ENCODE measurements at regions not wholly inside any gene's neighbourhood (a gene's known extent, or its start where the extent isn't known, plus 50 kb on each side); places are given as distances from the start of the nearest gene placed in this dataset.

GRCh38 chr5:174612686-174613085 is 111.7 kb upstream of the MSX2 start:
- Histone ChIP-seq H3K4me3 (ENCODE audit: low read depth, low read length) (no peak overlapping the region), H3K4me1 (ENCODE audit: control insufficient read depth, insufficient read depth, low read length) (no peaks in the 10 kb centered on the region), H3K27me3 (ENCODE audit: control insufficient read depth, insufficient read depth, low read length) (no peaks in the 10 kb centered on the region), H3K36me3 (ENCODE audit: control insufficient read depth, insufficient read depth, low read length) (no peaks in the 10 kb centered on the region), H3K9ac (ENCODE audit: low read depth, low read length) (no peak overlapping the region), H3K9me3 (ENCODE audit: control insufficient read depth, insufficient read depth, low read length) (no peaks in the 10 kb centered on the region)

DNA sequence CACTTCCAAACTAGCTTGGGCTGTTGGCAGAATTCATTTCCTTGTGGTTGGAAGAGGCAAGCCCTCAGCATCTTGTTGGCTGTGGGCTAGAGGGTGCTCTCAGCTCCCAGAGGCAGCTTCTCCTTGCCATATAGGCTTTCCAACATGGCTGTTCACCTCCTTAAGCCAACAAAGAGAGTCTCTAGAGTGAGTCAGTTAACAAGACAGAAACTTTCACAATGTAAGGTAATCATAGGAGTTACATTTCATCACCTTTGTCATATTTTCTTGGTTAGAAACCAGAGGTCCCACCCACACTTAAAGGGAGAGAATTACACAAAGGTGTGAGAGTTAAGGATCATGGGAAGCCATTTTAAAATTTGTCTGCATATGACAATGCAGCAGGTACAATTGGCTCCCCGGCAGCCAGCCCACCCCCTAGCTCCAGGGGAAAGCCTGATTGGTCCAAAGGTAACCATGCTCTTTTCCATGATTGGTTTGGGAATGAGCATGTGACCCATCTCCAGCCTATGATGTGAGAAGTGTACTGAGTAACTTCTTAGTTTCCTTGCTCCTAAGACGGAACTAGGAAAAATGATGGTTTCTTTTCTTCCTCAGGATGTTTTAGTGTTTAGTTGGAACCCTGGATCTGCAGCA is 109.8 kb upstream of the MSX2 start:
- H3K4me1 ChIP-seq (ENCODE audit: control insufficient read depth, insufficient read depth, low read length): no peaks in the 10 kb centered on the region
- H3K27me3 ChIP-seq (ENCODE audit: control insufficient read depth, insufficient read depth, low read length): no peaks in the 10 kb centered on the region
- H3K36me3 ChIP-seq (ENCODE audit: control insufficient read depth, insufficient read depth, low read length): no peaks in the 10 kb centered on the region
- H3K9ac ChIP-seq (ENCODE audit: low read depth, low read length): no peak overlapping the region
- no peaks in the 10 kb centered on the region for H3K9me3 ChIP-seq (ENCODE audit: control insufficient read depth, insufficient read depth, low read length)
- no peak overlapping the region for H3K4me3 ChIP-seq (ENCODE audit: low read depth, low read length)

DNA sequence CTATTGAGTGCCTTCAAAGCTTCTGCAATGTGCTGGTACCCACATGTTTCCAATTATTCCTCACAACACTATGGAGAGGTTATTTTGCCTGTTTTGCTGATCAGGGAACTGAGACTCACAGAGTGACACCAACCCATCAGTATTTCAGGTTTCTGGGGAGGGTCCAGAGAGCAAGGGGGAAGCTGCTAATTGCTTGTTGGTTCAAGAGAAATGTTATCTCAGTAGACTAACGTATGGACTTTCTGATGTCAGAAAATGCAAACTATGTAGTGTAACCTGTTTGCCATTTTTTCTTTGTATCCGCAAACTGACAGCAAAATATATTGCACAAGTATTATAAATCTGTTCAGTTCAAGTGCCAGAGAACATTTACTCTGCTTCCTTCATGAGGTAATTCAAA is 108.3 kb upstream of the MSX2 start:
- H3K4me3 ChIP-seq (ENCODE audit: low read depth, low read length): no peak overlapping the region
- no peak overlapping the region for H3K9ac ChIP-seq (ENCODE audit: low read depth, low read length)
- H3K9me3 ChIP-seq (ENCODE audit: control insufficient read depth, insufficient read depth, low read length): no peaks in the 10 kb centered on the region
- H3K4me1 ChIP-seq (ENCODE audit: control insufficient read depth, insufficient read depth, low read length): no peaks in the 10 kb centered on the region
- no peaks in the 10 kb centered on the region for H3K36me3 ChIP-seq (ENCODE audit: control insufficient read depth, insufficient read depth, low read length)
- H3K27me3 ChIP-seq (ENCODE audit: control insufficient read depth, insufficient read depth, low read length): peaks cover 3% of the 10 kb centered on the region

GRCh38 chr5:174617285-174617684 is 107.1 kb upstream of the MSX2 start:
- Histone ChIP-seq H3K9me3 (ENCODE audit: control insufficient read depth, insufficient read depth, low read length) (no peaks in the 10 kb centered on the region), H3K4me1 (ENCODE audit: control insufficient read depth, insufficient read depth, low read length) (no peaks in the 10 kb centered on the region), H3K36me3 (ENCODE audit: control insufficient read depth, insufficient read depth, low read length) (no peaks in the 10 kb centered on the region), H3K4me3 (ENCODE audit: low read depth, low read length) (no peak overlapping the region), H3K9ac (ENCODE audit: low read depth, low read length) (no peak overlapping the region), H3K27me3 (ENCODE audit: control insufficient read depth, insufficient read depth, low read length) (peaks cover 3% of the 10 kb centered on the region)

GRCh38 chr5:174617910-174618309 is 106.5 kb upstream of the MSX2 start:
- Histone ChIP-seq H3K9me3 (ENCODE audit: control insufficient read depth, insufficient read depth, low read length) (no peaks in the 10 kb centered on the region), H3K36me3 (ENCODE audit: control insufficient read depth, insufficient read depth, low read length) (no peaks in the 10 kb centered on the region), H3K4me3 (ENCODE audit: low read depth, low read length) (no peak overlapping the region), H3K9ac (ENCODE audit: low read depth, low read length) (no peak overlapping the region), H3K4me1 (ENCODE audit: control insufficient read depth, insufficient read depth, low read length) (no peaks in the 10 kb centered on the region), H3K27me3 (ENCODE audit: control insufficient read depth, insufficient read depth, low read length) (peaks cover 3% of the 10 kb centered on the region)

DNA sequence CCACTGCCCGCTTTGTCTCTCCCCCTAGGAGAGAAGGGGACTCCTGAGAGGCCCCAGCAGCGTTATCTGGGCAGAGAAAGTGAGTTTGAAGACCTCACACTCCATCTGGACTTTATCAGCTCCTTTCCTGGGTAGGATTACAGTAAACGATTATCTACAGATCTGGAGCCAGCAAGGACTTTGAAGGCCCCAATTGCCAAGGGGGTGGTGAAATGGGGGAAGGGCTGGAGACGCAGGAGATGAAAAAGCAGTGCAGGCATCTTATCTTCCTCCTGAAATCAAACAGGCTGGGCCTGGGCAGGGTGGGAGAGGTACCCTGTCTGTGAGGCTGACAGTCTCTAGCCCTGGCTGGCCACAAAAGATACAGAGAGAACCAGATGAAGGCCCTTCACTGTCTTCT is 105.8 kb upstream of the MSX2 start:
- Histone ChIP-seq H3K36me3 (ENCODE audit: control insufficient read depth, insufficient read depth, low read length) (no peaks in the 10 kb centered on the region), H3K27me3 (ENCODE audit: control insufficient read depth, insufficient read depth, low read length) (peaks cover 3% of the 10 kb centered on the region), H3K4me1 (ENCODE audit: control insufficient read depth, insufficient read depth, low read length) (no peaks in the 10 kb centered on the region), H3K4me3 (ENCODE audit: low read depth, low read length) (no peak overlapping the region), H3K9ac (ENCODE audit: low read depth, low read length) (no peak overlapping the region), H3K9me3 (ENCODE audit: control insufficient read depth, insufficient read depth, low read length) (no peaks in the 10 kb centered on the region)

- Histone ChIP-seq H3K36me3 (ENCODE audit: control insufficient read depth, insufficient read depth, low read length) (no peaks in the 10 kb centered on the region), H3K27me3 (ENCODE audit: control insufficient read depth, insufficient read depth, low read length) (peaks cover 3% of the 10 kb centered on the region), H3K4me3 (ENCODE audit: low read depth, low read length) (no peak overlapping the region), H3K9me3 (ENCODE audit: control insufficient read depth, insufficient read depth, low read length) (no peaks in the 10 kb centered on the region), H3K4me1 (ENCODE audit: control insufficient read depth, insufficient read depth, low read length) (peaks cover 8% of the 10 kb centered on the region), H3K9ac (ENCODE audit: low read depth, low read length) (no peak overlapping the region)
Measured at GRCh38 chr5:174622067-174622466, 102.3 kb upstream of the MSX2 start.

DNA sequence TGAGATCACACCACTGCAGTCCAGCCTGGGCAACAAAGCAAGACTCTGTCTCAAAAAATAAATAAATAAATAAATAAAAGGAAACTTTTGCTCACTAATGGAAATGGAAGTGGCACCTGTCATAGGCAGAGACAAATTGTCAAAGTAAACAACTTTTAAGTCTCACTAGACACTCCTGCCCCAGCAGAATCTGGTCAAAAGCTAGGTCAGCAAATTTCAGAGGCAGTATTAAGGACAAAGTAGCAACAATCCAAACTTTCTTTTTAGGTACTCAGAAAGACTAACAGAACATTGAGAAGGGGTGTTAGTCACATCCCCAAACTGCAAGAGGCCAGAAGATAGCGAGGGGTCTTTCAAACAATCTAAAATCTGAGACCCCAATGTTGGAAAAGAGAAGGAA is 101.4 kb upstream of the MSX2 start:
- H3K36me3 ChIP-seq (ENCODE audit: control insufficient read depth, insufficient read depth, low read length): no peaks in the 10 kb centered on the region
- H3K27me3 ChIP-seq (ENCODE audit: control insufficient read depth, insufficient read depth, low read length): peaks cover 6% of the 10 kb centered on the region
- H3K4me1 ChIP-seq (ENCODE audit: control insufficient read depth, insufficient read depth, low read length): peaks cover 8% of the 10 kb centered on the region
- H3K4me3 ChIP-seq (ENCODE audit: low read depth, low read length): no peak overlapping the region
- H3K9me3 ChIP-seq (ENCODE audit: control insufficient read depth, insufficient read depth, low read length): no peaks in the 10 kb centered on the region
- H3K9ac ChIP-seq (ENCODE audit: low read depth, low read length): no peak overlapping the region

DNA sequence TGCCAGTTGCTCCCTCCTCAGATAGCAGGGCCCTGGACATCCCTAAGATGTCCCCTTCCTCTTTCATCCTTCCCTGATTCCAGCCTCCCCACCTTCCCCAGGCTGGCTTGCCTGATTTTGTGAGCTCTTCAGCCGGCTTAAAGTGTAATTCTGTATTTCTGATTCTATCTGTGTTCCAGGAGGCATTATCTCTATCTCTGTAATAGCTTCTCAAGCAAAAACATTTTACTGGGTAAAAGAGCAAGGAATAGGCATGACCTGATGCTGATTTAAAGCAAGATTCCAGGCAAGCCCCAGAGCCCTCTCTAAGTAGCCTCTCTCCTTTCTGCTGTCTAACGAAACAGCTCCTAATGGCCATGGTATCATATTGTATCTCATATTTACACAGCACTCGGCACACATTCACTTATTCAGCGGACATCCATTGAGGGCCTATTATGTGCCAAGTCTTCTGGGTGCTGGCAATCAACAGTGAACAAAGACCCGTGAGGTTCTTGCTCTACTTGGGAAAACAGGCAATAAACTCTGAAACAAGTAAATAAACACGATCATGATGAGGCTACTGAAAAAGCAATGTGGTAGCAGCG is 100.9 kb upstream of the MSX2 start:
- H3K36me3 ChIP-seq (ENCODE audit: control insufficient read depth, insufficient read depth, low read length): no peaks in the 10 kb centered on the region
- no peaks in the 10 kb centered on the region for H3K9me3 ChIP-seq (ENCODE audit: control insufficient read depth, insufficient read depth, low read length)
- H3K9ac ChIP-seq (ENCODE audit: low read depth, low read length): no peak overlapping the region
- peaks cover 8% of the 10 kb centered on the region for H3K4me1 ChIP-seq (ENCODE audit: control insufficient read depth, insufficient read depth, low read length)
- H3K4me3 ChIP-seq (ENCODE audit: low read depth, low read length): no peak overlapping the region
- peaks cover 6% of the 10 kb centered on the region for H3K27me3 ChIP-seq (ENCODE audit: control insufficient read depth, insufficient read depth, low read length)

- no peak overlapping the region for H3K9ac ChIP-seq (ENCODE audit: low read depth, low read length)
- H3K4me3 ChIP-seq (ENCODE audit: low read depth, low read length): no peak overlapping the region
- no peaks in the 10 kb centered on the region for H3K36me3 ChIP-seq (ENCODE audit: control insufficient read depth, insufficient read depth, low read length)
- H3K9me3 ChIP-seq (ENCODE audit: control insufficient read depth, insufficient read depth, low read length): no peaks in the 10 kb centered on the region
- H3K4me1 ChIP-seq (ENCODE audit: control insufficient read depth, insufficient read depth, low read length): peaks cover 8% of the 10 kb centered on the region
- peaks cover 6% of the 10 kb centered on the region for H3K27me3 ChIP-seq (ENCODE audit: control insufficient read depth, insufficient read depth, low read length)
Measured at GRCh38 chr5:174624733-174625522, 99.5 kb upstream of the MSX2 start.

DNA sequence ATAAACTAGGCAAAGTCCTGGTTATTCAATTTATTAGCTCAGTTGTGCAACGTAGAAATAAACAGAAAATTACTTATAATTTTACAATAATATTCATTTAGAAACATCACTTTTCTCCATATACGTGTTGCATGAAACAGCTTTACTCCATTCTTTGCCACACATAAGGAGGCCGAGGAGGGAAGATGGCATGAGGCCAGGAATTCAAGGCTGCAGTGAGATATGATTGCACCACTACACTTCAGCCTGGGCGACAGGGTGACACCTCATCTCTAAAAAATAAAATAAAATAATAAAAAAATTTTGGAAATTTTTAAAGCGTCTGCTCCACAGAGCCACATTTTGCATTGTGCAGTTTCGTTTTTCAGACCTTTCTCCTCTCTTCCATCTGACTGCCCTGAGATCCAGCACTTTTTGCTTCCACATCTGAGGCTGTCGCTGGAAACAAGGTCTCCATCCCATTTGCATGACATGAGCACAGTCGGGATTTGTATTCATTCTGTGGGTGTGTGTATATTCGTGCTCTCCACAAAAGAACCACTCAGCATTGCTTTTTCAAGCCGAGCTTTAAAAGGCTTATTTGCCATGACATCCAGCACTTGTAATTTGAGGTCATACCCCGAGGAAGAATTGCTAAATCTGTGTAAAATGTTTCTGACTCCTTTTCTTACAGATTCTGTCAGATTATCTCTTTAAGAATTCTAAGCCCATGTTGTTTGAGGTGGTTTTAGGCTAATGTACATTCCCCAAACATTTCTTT is 98.6 kb upstream of the MSX2 start:
- no peak overlapping the region for H3K9ac ChIP-seq (ENCODE audit: low read depth, low read length)

More for the DNA sequence above, 98.6 kb upstream of the MSX2 start:
- Histone ChIP-seq H3K36me3 (ENCODE audit: control insufficient read depth, insufficient read depth, low read length) (no peaks in the 10 kb centered on the region), H3K27me3 (ENCODE audit: control insufficient read depth, insufficient read depth, low read length) (peaks cover 3% of the 10 kb centered on the region), H3K4me3 (ENCODE audit: low read depth, low read length) (no peak overlapping the region), H3K9me3 (ENCODE audit: control insufficient read depth, insufficient read depth, low read length) (no peaks in the 10 kb centered on the region), H3K4me1 (ENCODE audit: control insufficient read depth, insufficient read depth, low read length) (peaks cover 8% of the 10 kb centered on the region)

Data from iPS-15b (cell line).